SJCRH30 (cell line): ENCODE measurements at regions not wholly inside any gene's neighbourhood (a gene's known extent, or its start where the extent isn't known, plus 50 kb on each side); places are given as distances from the start of the nearest gene placed in this dataset.

ENCODE experiments used
- DNase-seq, 2 experiments: peaks; one replicate each; pipeline ENCODE4 v3.0.0-alpha.2; 2015 to 2020
- H3K27ac ChIP-seq: fragments of 250-450 bp; sonication (Bioruptor Pico); 2 replicates; pipeline ENCODE4 v1.5.1; 2020; ENCODE audit warnings: mild to moderate bottlenecking, moderate library complexity
- H3K27me3 ChIP-seq: fragments of 250-450 bp; sonication (Bioruptor Pico); 2 replicates; pipeline ENCODE4 v1.5.1; 2020; ENCODE audit warnings: mild to moderate bottlenecking, moderate library complexity
- H3K36me3 ChIP-seq: fragments of 250-450 bp; sonication (Bioruptor Pico); 2 replicates; pipeline ENCODE4 v1.5.1; 2020; ENCODE audit warnings: mild to moderate bottlenecking, moderate library complexity
- H3K4me1 ChIP-seq: fragments of 250-450 bp; sonication (Bioruptor Pico); 2 replicates; pipeline ENCODE4 v1.5.1; 2020; ENCODE audit warnings: mild to moderate bottlenecking, moderate library complexity
- H3K4me3 ChIP-seq: fragments of 250-450 bp; sonication (Bioruptor Pico); 2 replicates; pipeline ENCODE4 v1.5.1; 2020; ENCODE audit warnings: mild to moderate bottlenecking, moderate library complexity
- H3K9me3 ChIP-seq: fragments of 250-450 bp; sonication (Bioruptor Pico); replicated peaks from 2 replicates; pipeline ENCODE4 v1.5.1; 2020; ENCODE audit warnings: mild to moderate bottlenecking, moderate library complexity

DNA sequence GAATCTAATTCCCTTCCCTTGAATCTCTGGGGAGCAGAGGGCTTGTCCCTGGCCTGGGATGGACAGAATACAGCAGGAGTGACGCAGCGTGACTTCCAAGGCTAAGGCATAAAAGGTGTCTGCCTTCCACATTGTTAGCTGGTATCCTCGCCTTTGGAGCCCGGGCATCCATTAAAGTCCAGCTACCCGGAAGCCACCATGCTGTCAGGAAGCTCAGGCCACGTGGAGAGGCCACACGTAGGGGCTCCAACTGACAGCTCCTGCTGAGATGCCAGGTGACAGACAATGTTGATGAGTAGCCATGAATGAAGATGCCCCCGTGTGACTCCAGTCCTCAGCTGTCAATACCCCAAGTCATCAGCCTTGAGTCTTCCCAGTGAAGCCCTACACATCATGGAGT lies 99.9 kb downstream of the OAT start:
- no peaks in the 10 kb centered on the region for H3K36me3 ChIP-seq
- no peaks in the 10 kb centered on the region for H3K4me1 ChIP-seq
- no peak overlapping the region for H3K4me3 ChIP-seq
- H3K27me3 ChIP-seq: no peaks in the 10 kb centered on the region
- no peaks in the 10 kb centered on the region for H3K9me3 ChIP-seq
- H3K27ac ChIP-seq: no peak overlapping the region
- DNase-seq: no peak

DNA sequence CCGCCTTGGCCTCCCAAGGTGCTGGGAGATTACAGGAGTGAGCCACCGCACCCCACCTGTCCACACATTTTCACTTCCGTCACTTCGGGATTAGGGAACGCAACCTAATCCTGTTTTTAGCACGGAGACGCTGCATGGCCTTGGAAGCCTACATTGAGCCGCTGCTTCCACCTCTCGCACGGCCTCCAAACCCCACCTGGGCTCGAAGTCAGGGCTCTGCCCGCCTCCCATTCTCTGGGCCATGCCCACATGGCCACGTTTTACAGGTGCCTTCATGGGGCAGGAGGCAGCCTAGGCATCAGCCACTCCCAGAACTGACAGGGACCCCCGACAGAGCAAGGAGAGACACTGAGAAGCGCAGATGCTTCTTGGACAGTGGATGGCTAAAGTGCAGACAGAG lies 100.6 kb downstream of the OAT start:
- Histone ChIP-seq H3K4me3 (no peak overlapping the region), H3K27ac (no peak overlapping the region), H3K4me1 (no peaks in the 10 kb centered on the region), H3K36me3 (no peaks in the 10 kb centered on the region), H3K27me3 (no peaks in the 10 kb centered on the region), H3K9me3 (no peaks in the 10 kb centered on the region)
- DNase-seq: peak in 1 of 2 experiments; percentile 15

DNA sequence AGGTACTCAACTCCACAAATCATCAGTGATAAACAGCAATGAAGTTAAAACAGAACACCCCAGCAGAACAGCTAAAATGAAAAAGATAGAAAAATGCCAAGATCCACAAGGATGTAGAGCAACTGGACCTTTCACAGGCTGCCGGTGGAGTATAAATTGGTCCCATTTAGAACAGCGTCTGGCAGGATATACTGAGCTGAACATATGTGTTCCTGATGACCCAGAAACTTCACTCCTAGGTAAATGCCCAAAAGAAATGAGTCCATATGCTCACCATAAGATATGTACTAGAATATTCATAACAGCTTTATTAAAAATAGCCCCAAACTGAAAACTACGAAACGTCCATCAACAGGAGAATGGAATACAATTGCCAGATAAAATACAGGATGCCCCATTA lies 102.4 kb downstream of the OAT start:
- no peak for DNase-seq
- Histone ChIP-seq H3K4me3 (no peak overlapping the region), H3K27ac (no peak overlapping the region), H3K27me3 (no peaks in the 10 kb centered on the region), H3K9me3 (no peaks in the 10 kb centered on the region), H3K4me1 (no peaks in the 10 kb centered on the region), H3K36me3 (no peaks in the 10 kb centered on the region)

DNA sequence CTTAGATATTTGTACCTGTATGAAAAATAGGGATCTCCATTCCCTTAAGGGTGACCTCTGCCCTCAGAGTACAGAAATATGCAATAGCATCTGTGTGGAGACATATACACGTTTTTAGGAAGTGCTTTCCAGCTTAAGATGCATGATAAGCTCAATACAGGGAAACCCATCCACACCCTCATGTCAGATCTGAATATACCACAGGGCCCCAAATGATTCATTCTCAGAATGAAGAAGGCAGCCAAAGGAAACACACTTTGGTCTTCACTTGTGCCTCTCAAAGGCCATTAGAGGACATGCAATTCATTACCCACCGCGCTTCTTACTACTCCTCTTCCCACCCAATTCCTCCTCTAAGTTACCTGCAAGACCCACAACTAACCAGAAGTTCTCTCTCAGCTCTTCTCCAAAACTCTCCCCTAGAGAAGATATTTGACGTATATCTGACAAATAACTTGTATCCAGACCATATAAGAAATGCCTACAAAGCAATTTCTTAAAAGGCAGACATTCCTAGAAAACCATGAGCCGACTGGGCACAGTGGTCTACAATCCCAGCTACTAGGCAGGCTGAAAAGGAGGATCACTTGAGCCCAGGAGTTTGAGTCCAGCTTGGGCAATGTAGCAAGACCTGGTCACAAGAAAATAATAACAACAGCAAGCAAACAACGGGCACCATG lies 103.0 kb downstream of the OAT start:
- Histone ChIP-seq H3K4me1 (no peaks in the 10 kb centered on the region), H3K36me3 (no peaks in the 10 kb centered on the region), H3K4me3 (no peak overlapping the region), H3K9me3 (no peaks in the 10 kb centered on the region), H3K27ac (no peak overlapping the region), H3K27me3 (no peaks in the 10 kb centered on the region)
- no peak for DNase-seq

DNA sequence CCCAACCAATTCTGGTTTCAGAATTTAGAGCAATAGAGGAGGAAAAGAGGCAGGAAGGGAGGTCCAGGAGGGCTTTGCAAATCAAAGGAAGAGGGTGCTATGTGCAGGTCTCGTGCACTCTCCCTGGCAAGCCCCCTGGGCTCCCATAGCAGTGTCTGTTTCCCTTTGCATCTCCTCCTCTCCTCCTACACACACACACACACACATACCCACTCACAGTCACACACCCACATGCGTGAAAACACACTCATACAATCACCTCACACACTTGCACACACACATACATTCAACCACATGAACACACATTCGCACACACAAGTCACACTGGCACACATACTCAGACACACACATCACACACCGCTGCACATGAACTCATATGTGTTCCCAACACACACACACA lies 105.3 kb downstream of the OAT start:
- no peaks in the 10 kb centered on the region for H3K36me3 ChIP-seq
- DNase-seq: no peak
- H3K9me3 ChIP-seq: no peaks in the 10 kb centered on the region
- H3K4me1 ChIP-seq: no peaks in the 10 kb centered on the region
- no peaks in the 10 kb centered on the region for H3K27me3 ChIP-seq
- H3K27ac ChIP-seq: no peak overlapping the region
- no peak overlapping the region for H3K4me3 ChIP-seq

DNA sequence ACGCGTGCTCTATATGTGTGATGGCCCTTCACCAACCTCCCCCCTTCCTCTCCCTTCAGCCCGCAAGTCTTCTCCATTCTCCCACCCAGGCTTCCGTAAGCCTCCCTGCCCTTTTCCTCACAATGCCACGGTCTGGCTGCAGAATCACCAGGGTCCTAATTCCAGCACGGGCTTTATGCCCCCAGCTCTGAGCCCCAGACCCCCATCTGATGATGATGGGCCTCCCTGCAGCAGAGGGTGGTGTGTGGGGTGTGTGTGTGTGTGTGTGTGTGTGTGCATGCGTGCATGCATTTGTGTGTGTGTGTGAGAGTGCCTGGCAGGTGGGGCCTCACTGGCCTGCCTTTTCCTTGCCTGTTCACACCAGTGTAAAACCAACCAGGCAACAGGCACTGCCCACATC lies 109.9 kb downstream of the OAT start:
- H3K27me3 ChIP-seq: no peaks in the 10 kb centered on the region
- no peak overlapping the region for H3K27ac ChIP-seq
- H3K4me3 ChIP-seq: no peak overlapping the region
- no peaks in the 10 kb centered on the region for H3K9me3 ChIP-seq
- H3K4me1 ChIP-seq: no peaks in the 10 kb centered on the region
- H3K36me3 ChIP-seq: no peaks in the 10 kb centered on the region
- DNase-seq: no peak

DNA sequence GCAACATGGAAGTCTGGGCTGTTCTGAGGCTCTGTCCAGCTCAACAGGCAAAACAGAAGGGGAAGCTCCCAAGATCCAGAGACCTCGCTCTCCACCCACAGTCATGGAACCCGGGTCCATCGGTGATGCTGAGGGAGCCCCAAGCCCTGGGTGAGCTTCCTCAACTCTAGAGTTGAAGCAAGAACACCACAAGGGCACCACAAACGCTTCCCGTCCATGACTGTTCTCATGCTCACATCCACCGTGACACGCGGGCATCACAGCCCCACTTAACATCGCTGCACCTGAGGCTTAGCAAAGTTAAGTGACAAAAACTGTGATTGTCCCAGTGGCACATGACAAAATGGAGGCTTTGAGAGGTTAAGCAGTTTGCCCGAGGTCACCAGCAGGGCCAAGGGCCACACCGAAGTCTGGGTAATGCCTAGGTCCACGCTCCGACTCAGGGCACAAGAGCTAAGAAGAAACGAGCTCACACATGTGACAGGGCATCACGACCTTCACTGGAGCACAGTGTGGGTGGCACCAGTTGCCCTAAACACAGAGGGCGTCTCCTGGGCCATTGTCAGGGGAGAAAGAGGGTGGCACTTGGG lies 110.6 kb downstream of the OAT start:
- Histone ChIP-seq H3K36me3 (no peaks in the 10 kb centered on the region), H3K9me3 (no peaks in the 10 kb centered on the region), H3K4me3 (no peak overlapping the region), H3K27ac (no peak overlapping the region), H3K27me3 (no peaks in the 10 kb centered on the region), H3K4me1 (no peaks in the 10 kb centered on the region)
- no peak for DNase-seq

DNA sequence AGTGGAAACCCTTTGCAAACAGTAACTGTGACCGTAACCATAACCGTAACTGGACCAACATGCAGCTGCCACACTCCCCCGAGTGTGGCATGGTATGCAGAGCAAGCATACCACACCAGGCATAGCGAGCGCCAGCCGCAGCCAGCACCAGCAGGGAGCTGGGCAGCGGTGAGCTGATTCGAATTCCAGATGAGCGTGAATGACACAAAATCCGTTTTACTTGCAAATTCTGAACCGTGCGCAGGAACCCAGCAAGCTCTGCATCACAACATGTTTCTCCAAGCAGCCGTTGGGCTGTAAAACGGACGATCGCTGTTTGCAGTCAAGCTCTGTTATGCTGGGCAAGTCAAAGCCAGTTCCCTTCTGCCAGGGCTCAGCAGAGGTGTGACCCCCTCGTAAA lies 111.1 kb downstream of the OAT start:
- H3K36me3 ChIP-seq: no peaks in the 10 kb centered on the region
- H3K27ac ChIP-seq: no peak overlapping the region
- H3K9me3 ChIP-seq: no peaks in the 10 kb centered on the region
- H3K4me1 ChIP-seq: no peaks in the 10 kb centered on the region
- H3K4me3 ChIP-seq: no peak overlapping the region
- no peak for DNase-seq
- no peaks in the 10 kb centered on the region for H3K27me3 ChIP-seq

DNA sequence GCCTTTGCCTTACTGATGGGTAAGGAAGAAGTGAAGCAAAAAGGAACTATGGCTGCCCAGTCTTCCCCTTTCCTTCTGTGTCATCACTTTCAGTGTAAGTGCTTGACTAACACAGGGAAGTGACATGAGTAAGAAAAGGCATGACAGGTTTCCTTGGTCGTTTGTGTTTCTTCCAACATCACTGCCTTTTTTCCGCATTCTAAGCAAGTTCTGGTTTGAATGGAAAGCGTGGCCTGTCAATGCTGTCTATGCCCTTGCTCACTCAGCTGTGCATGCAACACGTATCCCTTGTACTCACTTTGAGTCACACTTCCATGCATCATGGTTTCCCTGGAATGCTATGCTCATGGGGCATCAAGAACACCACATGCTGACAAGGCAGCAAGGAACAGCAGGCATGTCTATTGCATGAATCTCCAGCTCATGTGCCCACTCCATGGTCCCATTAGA lies 111.8 kb downstream of the OAT start:
- no peaks in the 10 kb centered on the region for H3K9me3 ChIP-seq
- no peaks in the 10 kb centered on the region for H3K27me3 ChIP-seq
- no peak overlapping the region for H3K4me3 ChIP-seq
- H3K27ac ChIP-seq: no peak overlapping the region
- no peaks in the 10 kb centered on the region for H3K4me1 ChIP-seq
- H3K36me3 ChIP-seq: no peaks in the 10 kb centered on the region
- no peak for DNase-seq

- Histone ChIP-seq H3K9me3 (no peaks in the 10 kb centered on the region), H3K36me3 (no peaks in the 10 kb centered on the region), H3K4me3 (no peak overlapping the region), H3K27me3 (no peaks in the 10 kb centered on the region), H3K27ac (no peak overlapping the region), H3K4me1 (no peaks in the 10 kb centered on the region)
- DNase-seq: no peak
Observed at GRCh38 chr10:124306520-124306919, 112.2 kb downstream of the OAT start.

DNA sequence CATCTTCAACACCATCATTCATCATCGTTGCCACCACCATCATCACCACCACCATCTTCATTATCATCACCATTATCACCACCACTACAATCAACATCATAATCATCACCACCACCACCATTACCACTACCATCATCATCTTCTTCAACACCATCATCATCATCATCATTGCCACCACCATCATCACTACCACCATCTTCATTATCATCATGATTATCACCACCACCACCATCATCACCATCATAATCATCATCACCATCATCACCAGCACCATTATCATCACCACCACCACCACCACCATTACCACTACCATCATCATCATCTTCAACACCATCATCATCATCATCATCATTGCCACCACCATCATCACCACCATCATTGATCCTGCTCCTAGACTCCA lies 112.7 kb downstream of the OAT start:
- no peak overlapping the region for H3K27ac ChIP-seq
- H3K9me3 ChIP-seq: no peaks in the 10 kb centered on the region
- no peaks in the 10 kb centered on the region for H3K4me1 ChIP-seq
- no peaks in the 10 kb centered on the region for H3K27me3 ChIP-seq
- no peak overlapping the region for H3K4me3 ChIP-seq
- H3K36me3 ChIP-seq: no peaks in the 10 kb centered on the region
- DNase-seq: no peak

- DNase-seq: no peak
- no peaks in the 10 kb centered on the region for H3K27me3 ChIP-seq
- no peaks in the 10 kb centered on the region for H3K9me3 ChIP-seq
- no peak overlapping the region for H3K27ac ChIP-seq
- no peak overlapping the region for H3K4me3 ChIP-seq
- no peaks in the 10 kb centered on the region for H3K4me1 ChIP-seq
- H3K36me3 ChIP-seq: no peaks in the 10 kb centered on the region
Observed at GRCh38 chr10:124305131-124305530, 113.6 kb downstream of the OAT start.

- H3K27ac ChIP-seq: no peak overlapping the region
- no peaks in the 10 kb centered on the region for H3K9me3 ChIP-seq
- no peak for DNase-seq
- H3K36me3 ChIP-seq: no peaks in the 10 kb centered on the region
- no peak overlapping the region for H3K4me3 ChIP-seq
- H3K27me3 ChIP-seq: no peaks in the 10 kb centered on the region
- no peaks in the 10 kb centered on the region for H3K4me1 ChIP-seq
Observed at GRCh38 chr10:124303662-124304418, 114.9 kb downstream of the OAT start.

DNA sequence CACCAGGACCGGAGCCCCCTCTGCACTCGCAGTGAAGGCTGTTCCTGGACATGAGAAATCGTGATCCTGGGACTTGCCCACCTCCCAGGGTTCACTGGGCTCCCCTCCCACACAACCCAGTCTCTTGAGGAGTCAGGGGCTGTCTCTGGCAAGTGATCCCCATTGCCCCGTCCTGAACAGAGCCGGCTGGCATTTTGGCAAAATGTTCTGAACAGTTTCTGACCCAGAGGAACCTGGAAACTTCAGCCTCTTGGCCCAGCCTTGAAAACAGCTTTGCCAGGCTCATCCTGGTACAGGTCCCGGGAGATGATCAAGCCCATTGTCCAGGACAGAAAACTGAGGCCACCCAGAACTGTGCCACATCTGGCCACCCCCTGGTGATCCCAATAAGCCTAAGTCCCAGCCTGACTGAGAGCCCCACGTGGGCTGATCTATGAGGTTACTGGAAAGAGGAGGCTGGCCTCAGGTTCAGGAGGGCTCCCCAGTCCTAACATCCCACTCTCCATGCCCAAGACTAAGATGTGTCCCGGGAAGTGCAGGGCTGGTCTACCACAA lies 115.7 kb downstream of the OAT start:
- Histone ChIP-seq H3K9me3 (no peaks in the 10 kb centered on the region), H3K4me1 (no peaks in the 10 kb centered on the region), H3K27me3 (no peaks in the 10 kb centered on the region), H3K4me3 (no peak overlapping the region), H3K36me3 (no peaks in the 10 kb centered on the region), H3K27ac (no peak overlapping the region)
- no peak for DNase-seq

DNA sequence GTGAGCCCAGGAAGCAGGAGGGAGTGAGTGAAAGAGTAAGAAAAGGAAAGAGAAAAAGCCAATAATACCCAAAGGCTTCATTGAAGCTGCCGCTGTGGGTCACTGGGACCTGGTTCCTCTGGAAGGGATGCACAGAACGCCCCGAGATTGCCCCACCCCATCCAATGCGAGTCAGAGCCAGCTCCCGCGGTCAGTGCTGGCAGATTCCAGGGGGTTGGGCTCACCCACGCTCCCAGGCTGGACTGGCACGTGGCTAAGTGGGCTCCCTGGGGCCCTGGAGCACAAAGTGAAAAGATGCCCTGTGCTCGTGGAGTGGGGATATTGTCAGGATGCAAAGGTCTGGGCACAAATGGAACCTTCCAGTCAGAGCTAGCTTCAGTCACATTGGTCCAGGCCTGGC lies 117.0 kb downstream of the OAT start:
- H3K9me3 ChIP-seq: no peaks in the 10 kb centered on the region
- no peak overlapping the region for H3K27ac ChIP-seq
- no peak for DNase-seq
- no peaks in the 10 kb centered on the region for H3K27me3 ChIP-seq
- no peaks in the 10 kb centered on the region for H3K36me3 ChIP-seq
- H3K4me3 ChIP-seq: no peak overlapping the region
- no peaks in the 10 kb centered on the region for H3K4me1 ChIP-seq
